NCI-H2227 (cell line): ENCODE measurements at regions not wholly inside any gene's neighbourhood (a gene's known extent, or its start where the extent isn't known, plus 50 kb on each side); places are given as distances from the start of the nearest gene placed in this dataset.

Source experiments
- DNase-seq: peaks from one replicate; lab custom pipeline; 2025; ENCODE audit not compliant: unreplicated experiment; lab: John Stamatoyannopoulos, UW

DNA sequence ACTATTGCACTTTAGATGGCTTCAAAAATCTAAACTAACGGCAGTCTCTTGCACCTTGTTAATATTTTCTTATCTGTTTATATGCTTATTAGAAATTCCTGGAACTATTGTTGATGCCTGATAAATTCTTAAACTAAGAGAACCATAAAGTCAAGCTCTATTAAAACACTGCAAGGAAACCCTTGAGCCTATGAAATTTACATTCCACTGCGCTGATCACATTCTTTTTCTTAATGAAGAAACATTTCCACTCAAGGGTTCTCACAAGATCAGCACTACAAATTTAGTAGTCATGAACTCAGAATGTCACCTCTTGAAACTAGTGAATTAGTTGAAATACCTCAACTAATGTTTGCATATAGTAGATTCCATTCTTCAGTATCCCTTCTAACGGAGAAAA, 331.8 kb upstream of the SLC8A1 start:
- DNase-seq, result no peak

DNA sequence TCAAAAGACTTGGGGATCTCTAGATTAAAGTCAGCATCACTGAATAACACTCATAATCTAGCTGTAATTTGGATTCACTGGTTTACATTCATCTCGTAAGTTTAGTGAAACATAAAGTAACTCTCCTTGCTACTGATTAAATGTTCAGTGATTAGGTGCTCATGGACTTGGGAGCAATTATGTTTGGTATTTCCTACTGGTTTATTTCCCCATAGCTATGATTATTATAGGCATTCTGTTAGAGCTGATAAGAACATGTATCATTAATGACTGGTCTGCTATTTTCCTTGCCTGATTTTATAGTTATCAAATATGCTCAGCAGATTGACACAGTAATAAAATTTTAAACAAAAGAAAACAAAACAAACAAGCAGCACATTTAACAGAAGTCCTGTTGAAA, 334.7 kb upstream of the SLC8A1 start:
- no peak for DNase-seq

DNA sequence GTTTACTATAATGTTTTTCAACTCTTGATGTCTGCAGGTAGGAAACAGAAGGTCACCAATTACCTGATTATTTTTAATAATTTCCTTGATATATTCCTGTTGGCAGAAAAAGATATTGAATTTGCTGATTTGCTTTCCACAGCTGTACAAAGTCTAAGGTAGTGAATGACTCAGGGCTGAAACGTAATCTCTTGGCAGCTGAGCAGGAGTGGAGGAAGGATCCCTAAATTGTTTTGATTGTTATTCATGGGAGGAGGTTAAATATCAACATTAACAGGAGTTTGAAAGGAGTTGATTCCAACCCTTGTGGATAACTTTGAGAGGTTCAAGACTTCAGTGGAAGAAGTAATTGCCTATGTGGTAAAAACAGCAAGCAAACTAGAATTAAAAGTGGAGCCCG, 345.2 kb upstream of the SLC8A1 start:
- no peak for DNase-seq

DNA sequence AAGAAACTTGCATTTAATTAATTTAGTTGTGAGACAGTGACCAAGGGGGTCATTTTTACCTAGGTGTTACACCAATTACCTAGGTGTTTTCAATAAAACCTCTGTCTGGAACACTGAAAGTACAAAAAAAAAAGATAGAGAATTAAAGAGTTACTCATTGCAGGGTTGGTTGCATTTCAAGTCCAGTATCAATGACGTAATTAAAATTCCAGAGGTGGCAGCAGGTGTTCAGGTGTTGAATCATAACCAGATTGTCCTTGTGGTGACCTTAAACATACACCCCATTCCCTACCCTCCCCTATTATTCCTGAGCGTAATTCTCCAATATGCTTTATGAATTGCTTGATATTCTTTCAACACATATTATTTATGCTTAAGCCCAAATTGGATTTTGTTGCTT, 352.0 kb upstream of the SLC8A1 start:
- no peak for DNase-seq

DNA sequence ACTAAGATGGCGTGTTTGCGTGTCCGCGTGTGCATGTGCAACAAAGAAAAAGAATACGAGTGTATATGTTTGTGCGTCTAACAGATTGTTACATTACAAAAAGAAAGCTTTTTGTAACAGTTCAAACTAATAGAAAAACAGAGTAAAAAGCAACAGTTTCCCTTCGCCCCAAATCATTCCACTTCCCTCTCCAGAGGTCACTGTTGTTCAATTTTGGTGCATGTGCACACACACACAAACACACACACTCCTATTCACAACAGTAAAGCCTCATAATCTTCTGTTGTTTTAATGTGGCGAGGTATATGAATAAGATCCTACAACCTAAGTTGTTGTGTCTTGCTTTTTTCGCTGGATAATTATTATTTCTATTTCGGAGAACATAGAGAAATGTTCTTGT, 357.3 kb upstream of the SLC8A1 start:
- no peak for DNase-seq

DNA sequence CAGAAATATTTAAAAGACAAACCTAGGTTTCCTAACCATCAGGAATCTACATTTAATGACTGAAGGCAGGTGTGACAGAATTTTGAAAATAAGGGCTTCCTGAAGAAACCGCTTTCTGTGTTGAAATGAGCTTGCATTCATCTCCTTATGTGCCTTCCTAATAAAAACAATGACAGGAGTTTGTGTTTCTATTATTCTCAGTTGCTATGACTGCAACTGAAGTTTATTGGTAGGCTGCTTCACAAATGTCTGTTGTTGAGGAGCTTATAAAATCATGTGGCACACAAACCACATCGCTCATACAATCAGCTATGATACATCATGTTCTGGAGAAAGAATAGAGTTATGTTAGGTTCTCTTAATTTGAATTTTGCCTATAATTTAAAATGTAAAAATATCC, 362.7 kb upstream of the SLC8A1 start:
- no peak for DNase-seq

DNA sequence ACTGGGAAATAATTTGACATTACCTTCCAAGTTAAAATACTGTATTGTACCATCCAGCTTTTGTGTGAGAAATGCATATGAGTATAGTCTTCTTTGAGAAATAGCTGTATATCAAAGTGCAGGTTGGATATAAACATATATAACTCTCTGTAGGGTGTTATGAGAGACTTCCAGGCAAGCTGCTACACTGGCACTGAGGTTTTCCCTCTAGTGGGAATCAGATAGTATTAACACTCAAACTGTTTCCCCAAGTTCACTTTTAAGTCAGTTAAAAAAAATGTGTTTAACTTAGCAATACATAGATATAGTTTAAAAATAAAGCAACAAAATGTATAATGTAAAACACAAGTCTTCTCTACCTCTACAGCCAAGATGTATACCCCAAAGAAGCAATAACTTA, 368.4 kb upstream of the SLC8A1 start:
- DNase-seq, result no peak

DNA sequence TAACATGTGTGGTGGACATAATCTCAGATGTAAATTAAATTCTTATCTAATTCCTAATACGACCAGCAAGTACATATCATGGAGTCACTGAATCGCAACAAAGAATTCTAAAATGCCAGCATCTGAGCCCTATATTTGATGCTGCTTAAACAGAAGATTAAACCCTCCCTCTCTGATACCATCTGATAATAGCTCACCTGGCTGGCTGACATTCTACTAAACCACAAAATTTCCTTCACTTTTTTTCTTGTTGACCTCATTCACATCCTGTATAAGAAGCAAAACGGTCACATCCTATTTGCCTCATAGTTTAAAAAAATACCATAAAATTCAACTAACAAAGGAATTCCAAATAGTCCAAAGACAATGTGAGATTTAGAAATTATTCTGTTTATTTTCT, 371.6 kb upstream of the SLC8A1 start:
- no peak for DNase-seq

DNA sequence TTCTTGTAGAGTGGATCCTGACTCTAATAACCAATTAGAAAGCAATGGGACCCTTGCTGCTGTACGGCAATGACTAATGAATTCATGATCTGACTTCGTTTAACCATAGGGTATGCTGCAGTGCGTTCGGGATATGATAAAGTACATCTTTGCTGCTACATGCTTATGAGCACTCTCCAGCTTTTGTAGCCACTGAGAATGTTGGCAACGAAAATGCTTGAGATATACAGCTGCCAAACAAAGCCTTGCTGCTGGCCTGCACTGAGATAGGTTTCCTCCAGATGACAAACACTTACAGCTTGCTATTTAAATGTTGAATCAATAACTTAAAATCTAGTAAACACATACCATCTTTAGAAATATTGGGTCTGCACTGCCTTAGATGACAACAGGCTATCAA, 372.4 kb upstream of the SLC8A1 start:
- DNase-seq, result no peak

DNA sequence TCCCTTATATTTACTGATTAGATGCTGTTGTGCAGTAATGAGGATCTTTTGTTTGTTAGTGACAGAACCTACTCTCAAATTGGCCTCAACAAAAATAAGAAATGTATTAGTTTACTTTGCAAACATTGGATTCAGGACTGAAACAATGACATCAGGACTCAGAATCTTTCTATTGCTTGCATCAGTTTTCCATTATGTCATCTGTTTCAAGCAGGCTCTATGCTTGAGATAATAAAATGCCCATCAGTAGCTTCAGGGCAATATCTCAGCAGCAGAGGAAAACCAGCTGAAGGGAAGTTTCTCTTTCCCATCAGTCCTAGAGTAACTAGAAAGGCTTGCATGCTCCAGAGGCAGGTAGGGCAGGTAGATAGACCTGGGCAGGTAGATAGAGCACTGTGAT, 375.5 kb upstream of the SLC8A1 start:
- no peak for DNase-seq

DNA sequence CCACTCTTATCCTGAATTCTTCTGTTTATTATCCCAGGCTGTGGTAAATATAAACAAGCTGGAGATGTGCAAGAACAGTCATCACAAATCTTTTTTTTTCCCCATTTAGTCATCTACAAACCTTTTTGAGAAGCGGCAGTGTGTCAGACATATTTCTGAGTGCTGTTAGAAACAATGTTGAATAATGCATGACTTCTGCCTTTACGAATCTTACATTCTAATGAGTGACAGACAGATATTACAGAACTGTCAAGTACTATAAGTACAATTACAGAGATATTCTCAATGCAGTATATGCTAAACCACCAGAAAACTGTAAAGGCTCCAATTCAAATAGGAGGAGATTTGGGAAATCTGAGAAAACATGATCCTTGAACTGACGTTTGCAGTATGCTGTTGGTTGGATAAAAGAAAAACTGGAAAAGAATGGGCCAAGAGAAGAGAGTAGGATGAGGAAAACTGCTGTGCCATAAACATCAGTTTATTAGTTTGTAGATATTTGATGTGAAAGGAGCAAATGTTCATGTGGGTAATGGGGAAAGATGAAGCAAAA, 379.5 kb upstream of the SLC8A1 start:
- DNase-seq, result no peak

DNA sequence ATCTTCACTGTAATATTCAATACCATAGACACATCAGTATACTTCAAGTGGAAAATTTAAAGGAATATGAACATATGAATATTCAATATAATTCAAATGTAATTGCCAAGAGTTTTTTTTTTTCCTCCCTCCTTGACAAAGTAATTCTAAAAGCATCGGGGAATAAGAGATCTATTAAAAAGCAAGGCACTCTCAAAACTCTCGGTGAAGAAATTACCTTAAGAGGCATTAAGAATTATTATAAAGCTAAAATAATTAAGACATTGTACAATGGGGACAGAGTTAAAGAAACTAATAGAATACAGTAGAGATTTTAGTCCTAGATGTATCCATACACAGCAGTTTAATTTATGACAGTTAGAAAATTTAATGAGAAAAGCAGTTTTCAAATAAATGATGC, 390.0 kb upstream of the SLC8A1 start:
- no peak for DNase-seq

DNA sequence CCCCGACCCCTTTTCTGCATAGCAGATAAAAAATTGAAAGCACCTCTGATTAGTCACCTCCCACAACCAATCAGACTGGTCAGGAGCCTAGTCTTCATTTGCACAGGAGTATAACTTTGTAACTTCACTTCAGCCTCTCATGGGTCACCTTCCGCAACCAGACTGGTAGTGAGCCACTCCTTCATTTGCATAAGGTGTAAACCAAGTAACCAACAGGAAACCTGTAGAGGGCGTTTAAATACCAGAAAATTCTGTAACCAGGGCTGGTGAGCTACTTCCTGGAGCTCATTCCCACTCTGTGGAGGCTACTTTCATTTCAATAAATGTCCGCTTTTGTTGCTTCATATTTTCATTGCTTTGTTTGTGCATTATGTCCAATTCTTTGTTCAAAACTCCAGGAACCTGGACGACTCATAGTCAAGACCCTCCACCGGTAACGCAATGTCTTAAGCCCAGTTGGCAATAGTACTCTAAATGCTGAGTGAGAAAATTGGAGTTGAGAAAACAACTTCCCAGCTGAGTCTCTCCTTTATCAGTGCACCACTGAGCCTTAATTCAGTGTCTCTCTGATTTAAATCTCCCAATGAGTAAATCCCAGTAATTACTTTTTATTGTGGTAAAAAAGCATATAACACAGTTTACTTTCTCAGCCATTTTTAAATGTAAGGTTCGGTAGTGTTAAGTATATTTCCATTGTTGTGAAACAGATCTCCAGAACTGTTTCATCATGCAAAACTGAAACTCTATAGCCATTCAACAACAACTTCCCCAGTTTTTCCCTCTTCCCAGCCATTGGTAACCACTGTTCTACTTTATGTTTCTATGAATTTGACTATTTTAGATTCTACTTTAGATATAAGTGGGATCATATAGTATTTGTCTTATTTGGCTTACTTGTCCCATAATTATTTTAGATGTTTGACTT, 392.7 kb upstream of the SLC8A1 start:
- DNase-seq, result no peak

DNA sequence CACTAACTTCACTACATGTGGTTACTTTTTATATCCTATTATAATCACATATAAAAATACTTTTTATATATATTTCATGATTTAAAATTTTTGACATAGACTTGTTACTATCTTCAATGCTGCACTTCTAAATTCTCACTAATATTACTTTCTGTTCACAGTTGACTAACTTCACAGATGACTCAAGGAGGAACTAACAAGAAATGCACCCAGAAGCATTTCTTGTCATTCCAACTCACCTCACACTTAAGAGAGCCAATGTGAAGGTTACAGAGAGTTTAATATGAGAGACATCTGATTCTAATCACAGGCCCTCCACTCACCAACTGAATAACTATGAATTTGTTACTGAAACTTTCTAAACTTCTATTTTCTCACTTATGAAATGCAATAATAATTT, 399.8 kb upstream of the SLC8A1 start:
- no peak for DNase-seq

DNA sequence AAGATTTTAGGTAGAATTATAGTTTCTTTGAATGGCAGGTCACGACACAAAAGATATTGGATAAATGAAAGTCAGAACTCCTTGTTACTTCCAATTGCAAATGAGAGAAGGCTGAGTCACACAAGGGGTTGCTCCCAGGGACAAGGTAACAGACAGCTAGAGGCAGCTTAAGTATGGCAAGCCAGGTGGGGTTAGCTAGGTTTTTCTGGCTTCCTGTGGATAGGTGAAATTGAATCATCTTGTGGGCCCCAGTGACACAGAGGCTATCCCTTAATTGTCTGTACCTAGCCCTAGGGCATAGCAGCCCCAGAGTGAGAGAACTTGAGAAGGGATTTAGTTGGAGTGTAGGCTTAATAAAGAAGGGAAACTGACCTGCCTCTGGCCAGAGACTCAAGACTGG, 407.7 kb upstream of the SLC8A1 start:
- no peak for DNase-seq

DNA sequence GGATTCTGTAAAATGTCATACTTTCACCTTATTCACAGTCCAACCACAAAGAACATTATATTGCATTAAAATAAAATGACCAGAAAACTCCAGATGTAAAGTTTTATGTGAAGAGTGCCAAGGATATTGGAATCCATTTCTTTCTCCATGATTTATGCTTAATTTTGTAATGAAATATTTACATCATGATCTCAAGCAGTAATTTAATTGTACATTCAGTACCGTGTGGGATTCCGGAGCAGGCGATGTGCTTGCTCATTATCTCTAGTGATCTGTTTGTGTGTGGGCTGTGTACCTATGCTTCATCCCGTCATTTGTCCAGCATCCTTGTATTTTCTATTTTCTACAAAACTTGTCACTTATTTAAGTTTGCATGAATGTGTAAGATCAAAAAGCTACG, 415.9 kb upstream of the SLC8A1 start:
- DNase-seq, result no peak

DNA sequence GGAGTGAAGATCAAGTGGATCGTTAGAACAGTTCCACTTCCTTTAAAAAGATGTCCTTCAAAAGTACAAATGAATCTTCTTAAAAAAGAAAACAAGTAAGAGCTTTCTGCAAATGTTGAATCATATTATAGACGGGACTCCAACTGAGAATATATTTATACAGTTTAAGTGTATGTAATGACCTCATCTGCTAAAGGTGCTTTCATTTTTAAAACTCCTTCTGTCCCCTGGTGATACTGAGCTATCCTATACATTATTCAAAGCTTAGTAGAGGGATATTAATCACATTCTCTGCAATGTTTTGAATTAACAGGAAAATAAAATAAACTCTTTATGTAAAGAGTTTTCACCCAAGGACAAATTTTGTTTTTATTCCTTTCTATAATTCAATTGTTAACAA, 420.7 kb upstream of the SLC8A1 start:
- no peak for DNase-seq

DNA sequence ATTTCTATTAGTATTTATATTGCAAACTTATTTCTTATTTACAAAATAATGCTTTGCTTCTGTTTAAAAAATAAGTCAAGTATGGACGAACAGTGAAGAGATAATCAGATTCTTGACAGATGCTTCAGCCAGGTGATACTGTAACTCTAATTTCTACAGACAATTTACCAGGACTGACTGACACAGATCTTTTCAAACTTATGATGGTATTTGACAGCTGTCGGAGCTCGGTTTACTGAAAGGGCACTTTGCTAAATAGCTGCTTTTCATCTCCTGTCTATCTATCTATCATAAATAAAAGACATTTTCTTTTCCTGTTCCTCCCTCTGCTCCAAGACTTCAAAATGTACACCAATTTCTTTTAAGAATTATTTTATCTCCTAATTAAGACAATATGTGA, 422.5 kb upstream of the SLC8A1 start:
- no peak for DNase-seq

DNA sequence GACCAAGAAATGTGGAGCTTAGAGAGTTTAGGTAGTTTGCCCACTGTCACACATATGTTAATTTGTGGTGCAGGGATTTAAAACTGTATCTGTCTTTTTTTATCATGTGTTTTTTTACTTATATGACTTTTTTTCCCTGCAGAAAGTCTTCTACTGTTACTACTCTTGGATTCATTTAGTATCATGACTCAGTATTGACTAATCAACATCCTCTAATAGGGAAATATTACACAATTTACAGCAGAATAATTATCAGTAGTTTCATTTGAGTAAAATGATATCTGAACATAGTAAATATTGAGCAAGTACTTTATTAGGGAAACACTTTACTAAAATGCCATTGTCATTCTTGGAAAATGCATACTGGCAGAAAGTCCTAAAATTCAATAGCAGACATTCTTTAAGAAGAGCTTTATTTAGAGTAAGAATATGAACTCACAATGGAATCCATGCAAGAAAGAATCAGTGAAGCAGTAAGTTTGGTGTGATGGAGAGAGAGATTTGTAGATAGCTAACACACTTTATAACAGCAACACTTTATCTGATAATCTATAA, 425.9 kb upstream of the SLC8A1 start:
- DNase-seq, result no peak

DNA sequence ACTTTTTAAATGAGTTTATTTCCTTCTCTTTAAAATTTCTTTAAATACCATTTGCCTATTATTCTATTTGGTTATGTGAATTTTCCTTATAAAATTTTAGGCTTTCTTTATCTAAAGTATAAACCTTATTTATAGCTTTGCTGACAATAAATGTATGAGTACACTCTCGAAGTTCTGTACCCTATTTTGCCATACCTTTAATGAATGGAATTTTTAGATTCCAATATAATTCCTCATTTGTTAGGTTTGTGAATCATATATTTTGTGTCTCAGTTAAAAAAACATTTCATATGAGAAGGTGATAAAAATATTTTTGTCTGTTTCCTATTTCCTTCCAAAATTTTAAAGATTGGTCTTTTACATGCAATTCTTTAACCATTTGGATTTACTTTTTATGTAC, 427.4 kb upstream of the SLC8A1 start:
- DNase-seq, result no peak

DNA sequence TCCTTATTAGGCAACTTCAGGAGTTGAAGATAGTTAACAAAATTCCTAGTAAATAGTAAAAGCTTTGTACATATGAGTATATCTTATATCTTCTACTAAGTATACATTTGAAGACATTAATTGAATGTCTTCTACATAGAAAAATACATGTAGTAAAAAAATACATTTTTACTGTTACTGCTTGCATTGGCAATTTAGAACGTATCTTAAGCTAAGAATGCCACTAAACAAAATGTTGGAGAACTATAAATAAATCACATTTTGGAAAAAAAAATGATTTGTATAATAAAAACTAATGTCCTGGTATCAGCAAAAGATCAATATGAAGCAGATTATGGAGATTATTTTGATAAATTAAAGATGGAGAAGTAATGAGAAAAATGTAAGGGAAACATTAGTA, 434.2 kb upstream of the SLC8A1 start:
- no peak for DNase-seq

DNA sequence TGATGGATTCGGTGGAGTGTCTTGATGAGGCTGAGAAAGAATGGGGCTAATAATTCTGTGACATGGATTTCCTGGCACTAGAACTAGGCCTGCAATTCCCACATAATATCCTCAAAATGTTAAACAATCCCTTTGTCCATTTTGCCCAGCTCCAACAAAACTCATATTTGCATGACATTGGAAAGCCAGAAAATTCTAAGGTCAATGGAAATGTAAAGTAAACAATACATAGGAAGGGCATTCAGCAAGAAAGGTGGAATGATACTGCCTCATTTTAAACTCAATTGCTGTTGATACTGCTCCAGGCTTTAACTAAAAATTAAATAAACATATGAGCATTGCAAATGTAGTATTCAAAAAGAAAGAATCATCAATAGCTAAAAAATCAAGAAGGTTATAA, 434.8 kb upstream of the SLC8A1 start:
- DNase-seq, result no peak

DNA sequence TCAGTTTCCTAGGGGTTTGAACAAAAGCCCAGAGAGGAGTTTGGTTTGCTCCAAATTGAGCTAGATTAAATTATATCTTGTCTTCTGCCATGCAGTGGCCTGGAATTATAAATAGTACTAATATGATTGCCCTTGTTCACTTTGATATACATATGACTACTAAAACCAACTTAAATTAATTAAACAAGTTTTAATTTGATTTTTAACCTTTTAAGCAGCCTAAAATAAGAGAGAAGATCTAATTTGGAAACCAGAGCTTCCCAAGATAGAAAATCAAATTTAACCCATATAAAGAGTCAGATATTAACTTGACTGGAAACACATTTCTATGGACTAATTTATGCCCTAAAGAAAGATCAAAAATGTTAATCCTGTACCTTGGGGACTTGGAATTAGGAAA, 444.5 kb upstream of the SLC8A1 start:
- DNase-seq, result no peak
